AG09309 (cell line): ENCODE measurements at regions not wholly inside any gene's neighbourhood (a gene's known extent, or its start where the extent isn't known, plus 50 kb on each side); places are given as distances from the start of the nearest gene placed in this dataset.

ENCODE experiments used
- DNase-seq: peaks from one replicate; pipeline ENCODE4 v3.0.0-alpha.2; 2010; ENCODE audit warnings: low read depth
- H3K4me3 ChIP-seq: 2 replicates; pipeline ENCODE4 v1.5.1; 2011; ENCODE audit warnings: mild to moderate bottlenecking, low read depth, low read length, moderate library complexity; ENCODE audit not compliant: control insufficient read depth
- CTCF ChIP-seq: IDR thresholded peaks from 2 replicates; pipeline ENCODE4 v1.5.1; 2011; ENCODE audit warnings: mild to moderate bottlenecking, low read depth, low read length, inconsistent platforms; ENCODE audit not compliant: insufficient read depth, control insufficient read depth; ENCODE audit errors: missing control alignments

- no peak for DNase-seq
- no peak overlapping the region for H3K4me3 ChIP-seq
- no peak for TF ChIP-seq CTCF
These were observed 62.2 kb downstream of the XCL2 start for GRCh38 chr1:168481586-168481985.

- no peak for DNase-seq
- TF ChIP-seq CTCF: no peak
- no peak overlapping the region for H3K4me3 ChIP-seq
These were observed 62.8 kb downstream of the XCL2 start for GRCh38 chr1:168480997-168481396.

GRCh38 chr1:168477792-168478191, 66.0 kb downstream of the XCL2 start:
- TF ChIP-seq CTCF: no peak
- no peak for DNase-seq
- no peak overlapping the region for H3K4me3 ChIP-seq

- no peak overlapping the region for H3K4me3 ChIP-seq
- TF ChIP-seq CTCF: no peak
- no peak for DNase-seq
These were observed 67.0 kb downstream of the XCL2 start for GRCh38 chr1:168476588-168477385.

- DNase-seq: no peak
- no peak for TF ChIP-seq CTCF
- no peak overlapping the region for H3K4me3 ChIP-seq
These were observed 69.5 kb downstream of the XCL2 start for GRCh38 chr1:168474322-168474721.

- no peak for TF ChIP-seq CTCF
- DNase-seq: no peak
- H3K4me3 ChIP-seq: no peak overlapping the region
These were observed 70.7 kb downstream of the XCL2 start for GRCh38 chr1:168473126-168473525.
